ENCODE measurements at regions not wholly inside any gene's neighbourhood (a gene's known extent, or its start where the extent isn't known, plus 50 kb on each side); places are given as distances from the start of the nearest gene placed in this dataset.

DNA sequence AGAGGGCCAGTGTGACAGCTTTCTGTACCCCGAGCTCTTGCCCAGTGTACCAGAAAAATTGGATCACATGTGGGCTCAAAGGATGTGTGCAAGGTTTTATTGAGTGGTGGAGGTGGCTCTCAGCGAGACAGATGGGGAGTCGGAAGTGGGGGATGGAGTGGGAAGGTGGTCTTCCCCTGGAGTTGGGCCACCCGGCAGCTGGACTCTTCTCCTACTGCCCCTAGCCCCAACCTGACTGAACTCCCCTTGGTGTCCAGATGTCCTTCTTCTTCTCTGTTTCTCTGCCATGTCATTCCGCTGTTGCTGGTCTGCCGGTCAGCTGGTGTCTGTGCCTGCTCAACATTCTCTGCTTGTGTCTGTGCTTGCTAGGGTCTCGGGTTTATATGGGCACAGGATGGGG lies 217.9 kb downstream of the RRAGC start:
- H3K36me3 ChIP-seq (ENCODE audit: insufficient read depth, low read length) = no peaks in the 10 kb centered on the region
- 0 out of 2 replicates have a peak, but pooled peaks cover 3% of the 10 kb centered on the region for H3K27me3 ChIP-seq (ENCODE audit: insufficient read depth, low read length)
- no peaks in the 10 kb centered on the region for H3K4me1 ChIP-seq (ENCODE audit: control insufficient read depth, insufficient read depth, low read length, unreplicated experiment)
- no peak overlapping the region for H2AFZ ChIP-seq (ENCODE audit: low read length, unreplicated experiment)
- no peaks in the 10 kb centered on the region for H3K79me2 ChIP-seq (ENCODE audit: control insufficient read depth, insufficient read depth, low read length, unreplicated experiment)
- H3K27ac ChIP-seq (ENCODE audit: low read depth, low read length) = no peak overlapping the region
- H3K4me3 ChIP-seq (ENCODE audit: low read depth, low read length) = no peak overlapping the region

DNA sequence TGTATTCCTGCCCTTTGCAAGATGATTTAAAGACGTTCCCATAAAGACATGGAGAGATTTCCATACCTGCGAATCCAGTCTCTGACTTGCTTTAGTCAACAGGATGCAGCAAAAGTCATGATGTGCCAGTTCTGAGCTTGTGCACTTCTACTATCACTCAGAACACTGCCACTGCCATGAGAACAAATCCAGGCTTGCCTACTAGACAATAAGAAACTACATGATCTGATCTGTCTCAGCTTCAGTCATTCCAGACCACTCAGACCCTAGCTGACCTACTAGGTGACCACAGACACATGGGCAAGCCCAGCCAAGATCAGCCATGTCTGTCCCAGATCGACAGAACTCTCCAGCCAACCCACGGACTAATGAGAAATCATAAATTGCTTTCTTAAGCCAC lies 219.2 kb downstream of the RRAGC start:
- H3K27me3 ChIP-seq (ENCODE audit: insufficient read depth, low read length) = 0 out of 2 replicates have a peak, but pooled peaks cover 4% of the 10 kb centered on the region
- no peaks in the 10 kb centered on the region for H3K79me2 ChIP-seq (ENCODE audit: control insufficient read depth, insufficient read depth, low read length, unreplicated experiment)

GRCh38 chr1:38628241-38628640 lies 231.3 kb downstream of the RRAGC start:
- Histone ChIP-seq H3K4me3 (ENCODE audit: low read depth, low read length) (no peak overlapping the region), H3K4me1 (ENCODE audit: control insufficient read depth, insufficient read depth, low read length, unreplicated experiment) (no peaks in the 10 kb centered on the region), H3K36me3 (ENCODE audit: insufficient read depth, low read length) (no peaks in the 10 kb centered on the region), H3K27ac (ENCODE audit: low read depth, low read length) (no peak overlapping the region), H3K27me3 (ENCODE audit: insufficient read depth, low read length) (no peaks in the 10 kb centered on the region), H2AFZ (ENCODE audit: low read length, unreplicated experiment) (no peak overlapping the region), H3K79me2 (ENCODE audit: control insufficient read depth, insufficient read depth, low read length, unreplicated experiment) (no peaks in the 10 kb centered on the region)

More for the DNA sequence above, 219.2 kb downstream of the RRAGC start:
- H2AFZ ChIP-seq (ENCODE audit: low read length, unreplicated experiment) = no peak overlapping the region
- no peaks in the 10 kb centered on the region for H3K36me3 ChIP-seq (ENCODE audit: insufficient read depth, low read length)
- no peaks in the 10 kb centered on the region for H3K4me1 ChIP-seq (ENCODE audit: control insufficient read depth, insufficient read depth, low read length, unreplicated experiment)
- no peak overlapping the region for H3K27ac ChIP-seq (ENCODE audit: low read depth, low read length)
- H3K4me3 ChIP-seq (ENCODE audit: low read depth, low read length) = no peak overlapping the region

DNA sequence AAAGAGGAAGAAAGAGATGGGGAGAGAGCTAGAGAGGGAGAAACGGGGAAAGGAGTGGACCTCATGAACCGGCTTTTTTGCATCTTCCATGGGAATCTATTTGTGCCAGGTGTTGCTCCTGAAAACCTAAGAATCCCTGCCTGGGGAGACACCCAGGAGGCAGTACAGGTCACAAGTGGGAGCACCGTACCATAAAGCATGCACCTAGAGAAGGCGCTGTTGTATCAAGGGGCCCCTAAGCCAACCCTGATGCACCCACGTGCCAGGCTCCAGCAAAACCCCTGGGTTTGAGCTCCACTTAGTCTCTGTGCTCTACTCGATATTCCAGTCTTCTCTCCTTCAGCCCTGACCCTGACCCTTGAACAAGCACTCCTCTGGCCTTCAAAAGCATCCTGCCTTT lies 233.6 kb downstream of the RRAGC start:
- Histone ChIP-seq H3K27me3 (ENCODE audit: insufficient read depth, low read length) (no peaks in the 10 kb centered on the region), H3K4me1 (ENCODE audit: control insufficient read depth, insufficient read depth, low read length, unreplicated experiment) (no peaks in the 10 kb centered on the region), H2AFZ (ENCODE audit: low read length, unreplicated experiment) (no peak overlapping the region), H3K79me2 (ENCODE audit: control insufficient read depth, insufficient read depth, low read length, unreplicated experiment) (no peaks in the 10 kb centered on the region), H3K4me3 (ENCODE audit: low read depth, low read length) (no peak overlapping the region), H3K36me3 (ENCODE audit: insufficient read depth, low read length) (no peaks in the 10 kb centered on the region), H3K27ac (ENCODE audit: low read depth, low read length) (no peak overlapping the region)

GRCh38 chr1:38624336-38625039 lies 235.1 kb downstream of the RRAGC start:
- Histone ChIP-seq H3K27me3 (ENCODE audit: insufficient read depth, low read length) (no peaks in the 10 kb centered on the region), H3K79me2 (ENCODE audit: control insufficient read depth, insufficient read depth, low read length, unreplicated experiment) (no peaks in the 10 kb centered on the region), H3K36me3 (ENCODE audit: insufficient read depth, low read length) (no peaks in the 10 kb centered on the region), H3K4me1 (ENCODE audit: control insufficient read depth, insufficient read depth, low read length, unreplicated experiment) (no peaks in the 10 kb centered on the region), H2AFZ (ENCODE audit: low read length, unreplicated experiment) (no peak overlapping the region), H3K27ac (ENCODE audit: low read depth, low read length) (no peak overlapping the region), H3K4me3 (ENCODE audit: low read depth, low read length) (no peak overlapping the region)

- Histone ChIP-seq H3K36me3 (ENCODE audit: insufficient read depth, low read length) (no peaks in the 10 kb centered on the region), H3K27ac (ENCODE audit: low read depth, low read length) (no peak overlapping the region), H3K79me2 (ENCODE audit: control insufficient read depth, insufficient read depth, low read length, unreplicated experiment) (no peaks in the 10 kb centered on the region), H3K4me3 (ENCODE audit: low read depth, low read length) (no peak overlapping the region), H3K4me1 (ENCODE audit: control insufficient read depth, insufficient read depth, low read length, unreplicated experiment) (no peaks in the 10 kb centered on the region), H2AFZ (ENCODE audit: low read length, unreplicated experiment) (no peak overlapping the region), H3K27me3 (ENCODE audit: insufficient read depth, low read length) (no peaks in the 10 kb centered on the region)
These were observed 236.0 kb downstream of the RRAGC start for GRCh38 chr1:38623529-38623928.

DNA sequence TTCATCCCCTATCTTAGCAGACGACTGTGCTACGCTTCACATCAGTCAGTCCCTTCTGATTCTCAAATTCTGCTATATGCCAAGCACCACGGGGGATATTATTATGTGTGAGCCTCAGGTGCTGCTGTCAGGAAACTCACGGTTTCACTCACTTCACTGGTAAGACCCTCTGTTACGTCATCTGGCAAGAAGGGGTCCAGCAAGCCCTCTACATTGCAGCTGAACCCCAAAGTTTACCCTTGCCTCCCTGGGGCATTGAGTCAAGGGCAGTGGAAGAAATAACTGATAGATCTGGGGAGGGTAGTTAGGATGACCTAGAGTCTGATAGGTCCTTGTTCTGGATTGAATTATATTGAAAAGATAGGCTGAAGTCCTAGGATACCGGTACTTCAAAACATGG lies 237.4 kb downstream of the RRAGC start:
- H3K79me2 ChIP-seq (ENCODE audit: control insufficient read depth, insufficient read depth, low read length, unreplicated experiment) = no peaks in the 10 kb centered on the region
- no peaks in the 10 kb centered on the region for H3K36me3 ChIP-seq (ENCODE audit: insufficient read depth, low read length)
- no peak overlapping the region for H3K4me3 ChIP-seq (ENCODE audit: low read depth, low read length)
- H3K4me1 ChIP-seq (ENCODE audit: control insufficient read depth, insufficient read depth, low read length, unreplicated experiment) = no peaks in the 10 kb centered on the region
- no peak overlapping the region for H3K27ac ChIP-seq (ENCODE audit: low read depth, low read length)
- H2AFZ ChIP-seq (ENCODE audit: low read length, unreplicated experiment) = no peak overlapping the region
- H3K27me3 ChIP-seq (ENCODE audit: insufficient read depth, low read length) = no peaks in the 10 kb centered on the region

- no peak overlapping the region for H2AFZ ChIP-seq (ENCODE audit: low read length, unreplicated experiment)
- no peaks in the 10 kb centered on the region for H3K36me3 ChIP-seq (ENCODE audit: insufficient read depth, low read length)
- no peak overlapping the region for H3K27ac ChIP-seq (ENCODE audit: low read depth, low read length)
- H3K79me2 ChIP-seq (ENCODE audit: control insufficient read depth, insufficient read depth, low read length, unreplicated experiment) = no peaks in the 10 kb centered on the region
- H3K27me3 ChIP-seq (ENCODE audit: insufficient read depth, low read length) = no peaks in the 10 kb centered on the region
- no peaks in the 10 kb centered on the region for H3K4me1 ChIP-seq (ENCODE audit: control insufficient read depth, insufficient read depth, low read length, unreplicated experiment)
- no peak overlapping the region for H3K4me3 ChIP-seq (ENCODE audit: low read depth, low read length)
These were observed 242.7 kb downstream of the RRAGC start for GRCh38 chr1:38616846-38617245.

DNA sequence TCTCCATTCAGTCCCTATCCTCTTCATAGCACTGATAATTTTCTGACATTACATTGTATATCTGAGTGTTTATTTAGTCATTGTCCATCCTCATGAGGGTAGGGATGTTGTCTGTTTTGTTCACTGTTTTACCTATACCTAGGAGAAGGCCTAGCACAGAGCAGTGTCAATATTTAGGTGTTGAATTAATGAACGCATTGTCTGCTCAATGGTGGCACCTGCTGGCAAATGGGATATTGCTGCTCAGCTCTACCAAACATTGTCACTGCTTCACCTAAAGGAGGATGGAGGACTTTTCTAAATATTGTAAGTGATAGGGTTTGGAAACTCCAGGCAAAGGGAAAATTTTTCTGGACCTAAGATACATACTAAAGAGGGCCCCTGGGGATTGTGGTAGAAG lies 243.9 kb downstream of the RRAGC start:
- no peak overlapping the region for H3K4me3 ChIP-seq (ENCODE audit: low read depth, low read length)
- H3K27me3 ChIP-seq (ENCODE audit: insufficient read depth, low read length) = peaks cover 6% of the 10 kb centered on the region; the same call in 1 of the 2 replicates
- H3K79me2 ChIP-seq (ENCODE audit: control insufficient read depth, insufficient read depth, low read length, unreplicated experiment) = no peaks in the 10 kb centered on the region
- H3K4me1 ChIP-seq (ENCODE audit: control insufficient read depth, insufficient read depth, low read length, unreplicated experiment) = no peaks in the 10 kb centered on the region
- H2AFZ ChIP-seq (ENCODE audit: low read length, unreplicated experiment) = no peak overlapping the region
- H3K27ac ChIP-seq (ENCODE audit: low read depth, low read length) = no peak overlapping the region
- H3K36me3 ChIP-seq (ENCODE audit: insufficient read depth, low read length) = no peaks in the 10 kb centered on the region

DNA sequence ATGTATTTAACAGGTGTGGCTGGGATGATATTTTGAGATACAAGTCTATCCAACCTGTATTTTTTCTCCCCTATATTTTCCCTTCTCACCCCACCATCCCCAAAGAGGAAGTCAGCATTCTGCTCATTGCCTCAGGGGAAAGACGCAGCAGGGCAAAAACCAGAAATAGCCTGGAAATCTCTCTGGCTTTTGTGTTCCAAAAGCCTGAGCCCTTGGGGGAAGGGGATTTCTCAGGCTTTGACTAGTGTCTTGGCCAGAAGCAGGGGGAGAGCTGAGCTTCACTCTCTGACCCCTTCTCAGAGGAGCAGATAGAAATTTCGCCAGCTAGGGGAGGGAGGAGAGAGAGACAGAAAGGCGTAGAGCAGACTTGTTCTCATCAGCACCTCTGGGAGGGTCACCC lies 244.7 kb downstream of the RRAGC start:
- Histone ChIP-seq H3K79me2 (ENCODE audit: control insufficient read depth, insufficient read depth, low read length, unreplicated experiment) (no peaks in the 10 kb centered on the region), H3K27ac (ENCODE audit: low read depth, low read length) (no peak overlapping the region), H3K36me3 (ENCODE audit: insufficient read depth, low read length) (no peaks in the 10 kb centered on the region), H3K4me1 (ENCODE audit: control insufficient read depth, insufficient read depth, low read length, unreplicated experiment) (no peaks in the 10 kb centered on the region), H3K27me3 (ENCODE audit: insufficient read depth, low read length) (peaks cover 8% of the 10 kb centered on the region; the same call in 1 of the 2 replicates), H3K4me3 (ENCODE audit: low read depth, low read length) (no peak overlapping the region), H2AFZ (ENCODE audit: low read length, unreplicated experiment) (no peak overlapping the region)

DNA sequence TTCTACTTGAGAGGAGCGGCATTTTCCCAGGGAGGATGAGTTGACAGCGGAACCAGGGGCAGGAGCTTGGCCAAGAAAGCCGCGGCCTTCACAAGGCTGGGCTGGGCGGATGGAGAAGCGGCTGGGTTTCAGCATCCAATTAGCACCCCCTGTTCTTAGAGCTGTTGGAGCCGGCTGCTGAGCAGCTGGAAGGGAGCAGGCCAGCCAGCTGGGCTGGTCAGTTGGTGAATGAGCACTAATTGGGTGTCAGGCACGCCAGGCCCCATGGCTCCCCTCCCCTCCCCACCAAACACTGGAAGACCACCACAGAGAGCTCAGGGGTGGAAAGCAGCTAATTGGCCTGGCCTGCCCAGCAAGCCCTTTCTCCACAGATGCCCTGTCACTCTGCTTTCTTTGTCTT lies 245.6 kb downstream of the RRAGC start:
- no peaks in the 10 kb centered on the region for H3K79me2 ChIP-seq (ENCODE audit: control insufficient read depth, insufficient read depth, low read length, unreplicated experiment)
- H3K27me3 ChIP-seq (ENCODE audit: insufficient read depth, low read length) = peaks cover 8% of the 10 kb centered on the region; the same call in 1 of the 2 replicates
- H3K4me1 ChIP-seq (ENCODE audit: control insufficient read depth, insufficient read depth, low read length, unreplicated experiment) = no peaks in the 10 kb centered on the region
- H3K27ac ChIP-seq (ENCODE audit: low read depth, low read length) = no peak overlapping the region
- no peak overlapping the region for H3K4me3 ChIP-seq (ENCODE audit: low read depth, low read length)
- no peaks in the 10 kb centered on the region for H3K36me3 ChIP-seq (ENCODE audit: insufficient read depth, low read length)
- no peak overlapping the region for H2AFZ ChIP-seq (ENCODE audit: low read length, unreplicated experiment)
